Activated CD8-positive, alpha-beta T cell treated with anti-CD3 and anti-CD28 coated beads for 36 hours (primary cell): ENCODE measurements at regions not wholly inside any gene's neighbourhood (a gene's known extent, or its start where the extent isn't known, plus 50 kb on each side); places are given as distances from the start of the nearest gene placed in this dataset.

Source experiments
- ATAC-seq: fragments of 200-7000 bp; cut with Tn5 transposase; one replicate; pipeline ENCODE4 v1.10.0; 2021; ENCODE audit warnings: mild to moderate bottlenecking, moderate library complexity
- CTCF ChIA-PET: fragments of 350-600 bp; sonication (Branson Sonifier 250); formaldehyde crosslinking; loops from one replicate; lab custom pipeline; 2021; ENCODE audit warnings: antibody characterized with exemption; lab: Charles Lee
- POLR2A ChIA-PET: fragments of 350-600 bp; sonication (Branson Sonifier 250); formaldehyde crosslinking; loops from one replicate; lab custom pipeline; 2021; ENCODE audit warnings: antibody characterized with exemption; lab: Charles Lee
- DNase-seq: peaks from one replicate; pipeline ENCODE4 v3.0.0-alpha.2; 2020
- H3K27ac Mint-ChIP-seq: one replicate; pipeline ENCODE4 v1.8.0; 2021; ENCODE audit warnings: mild to moderate bottlenecking, mixed read lengths
- H3K27me3 Mint-ChIP-seq: one replicate; pipeline ENCODE4 v1.8.0; 2021; ENCODE audit warnings: mixed read lengths
- H3K36me3 Mint-ChIP-seq: one replicate; pipeline ENCODE4 v1.8.0; 2021; ENCODE audit warnings: low read depth, mixed read lengths
- H3K4me1 Mint-ChIP-seq: one replicate; pipeline ENCODE4 v1.8.0; 2021; ENCODE audit warnings: low read depth, mixed read lengths
- H3K4me3 Mint-ChIP-seq: one replicate; pipeline ENCODE4 v1.8.0; 2021; ENCODE audit warnings: mild to moderate bottlenecking, moderate library complexity, mixed read lengths
- H3K9me3 Mint-ChIP-seq: one replicate; pipeline ENCODE4 v1.8.0; 2021; ENCODE audit warnings: mixed read lengths
- CTCF ChIP-seq: fragments of 200-600 bp; IDR thresholded peaks from one replicate; pipeline ENCODE4 v1.8.0; 2022; ENCODE audit warnings: antibody characterized with exemption, mild to moderate bottlenecking
- intact Hi-C: fragments of 100-400 bp; cut with micrococcal nuclease; formaldehyde crosslinking; loops from one replicate; pipeline ENCODE4 v1.10.0; 2022

- H3K36me3 Mint-ChIP-seq, result no peaks in the 10 kb centered on the region
- H3K27me3 Mint-ChIP-seq, result peaks cover 29% of the 10 kb centered on the region
- TF ChIP-seq CTCF, result no peak
- POLR2A ChIA-PET, result no interaction called here
- DNase-seq, result no peak
- ATAC-seq, result no peak
- intact Hi-C loops, result no loop called here
- H3K4me3 Mint-ChIP-seq, result no peak overlapping the region
- peaks cover 3% of the 10 kb centered on the region for H3K9me3 Mint-ChIP-seq
- H3K27ac Mint-ChIP-seq, result no peak overlapping the region
- no peaks in the 10 kb centered on the region for H3K4me1 Mint-ChIP-seq
- CTCF ChIA-PET, result no interaction called here
Measured at GRCh38 chr6:767755-768512, 75.0 kb upstream of the EXOC2 start.

- H3K4me3 Mint-ChIP-seq, result no peak overlapping the region
- peaks cover 3% of the 10 kb centered on the region for H3K9me3 Mint-ChIP-seq
- no peak overlapping the region for H3K27ac Mint-ChIP-seq
- H3K36me3 Mint-ChIP-seq, result no peaks in the 10 kb centered on the region
- ATAC-seq, result no peak
- ChIA-PET POLR2A (no interaction called here), CTCF (interaction anchor here (0.8 to 1.9 kb wide), 2 partner anchors 45 to 597 kb away, joined by 3 to 7 read pairs; no protein-coding TSS in a partner anchor)
- H3K27me3 Mint-ChIP-seq, result peaks cover 29% of the 10 kb centered on the region
- intact Hi-C loops, result no loop called here
- DNase-seq, result no peak
- TF ChIP-seq CTCF, result no peak
- no peaks in the 10 kb centered on the region for H3K4me1 Mint-ChIP-seq
Measured at GRCh38 chr6:766625-767024, 73.7 kb upstream of the EXOC2 start.

- intact Hi-C loops, result no loop called here
- no peak for TF ChIP-seq CTCF
- DNase-seq (no peak), ATAC-seq (no peak)
- Mint-ChIP-seq H3K27ac (no peak overlapping the region), H3K4me1 (no peaks in the 10 kb centered on the region), H3K4me3 (no peak overlapping the region), H3K9me3 (no peaks in the 10 kb centered on the region), H3K27me3 (peaks cover 14% of the 10 kb centered on the region), H3K36me3 (no peaks in the 10 kb centered on the region)
- ChIA-PET CTCF (no interaction called here), POLR2A (no interaction called here)
Measured at GRCh38 chr6:761997-762396, 69.1 kb upstream of the EXOC2 start.

GRCh38 chr6:760982-761955 is 68.3 kb upstream of the EXOC2 start:
- no peak for TF ChIP-seq CTCF
- no peaks in the 10 kb centered on the region for H3K36me3 Mint-ChIP-seq
- POLR2A ChIA-PET, result interaction anchor here (0.6 kb wide), 1 partner anchor 1146 kb away, joined by 3 read pairs; no protein-coding TSS in a partner anchor
- peaks cover 11% of the 10 kb centered on the region for H3K27me3 Mint-ChIP-seq
- intact Hi-C loops, result no loop called here
- no peak overlapping the region for H3K4me3 Mint-ChIP-seq
- no peaks in the 10 kb centered on the region for H3K4me1 Mint-ChIP-seq
- no peaks in the 10 kb centered on the region for H3K9me3 Mint-ChIP-seq
- ATAC-seq, result no peak
- no peak overlapping the region for H3K27ac Mint-ChIP-seq
- no peak for DNase-seq
- CTCF ChIA-PET, result no interaction called here

GRCh38 chr6:759729-760128 is 66.8 kb upstream of the EXOC2 start:
- no peak for TF ChIP-seq CTCF
- H3K27me3 Mint-ChIP-seq, result peaks cover 7% of the 10 kb centered on the region
- H3K36me3 Mint-ChIP-seq, result no peaks in the 10 kb centered on the region
- H3K4me3 Mint-ChIP-seq, result no peak overlapping the region
- intact Hi-C loops, result no loop called here
- no peak overlapping the region for H3K27ac Mint-ChIP-seq
- CTCF ChIA-PET, result no interaction called here
- no peaks in the 10 kb centered on the region for H3K4me1 Mint-ChIP-seq
- POLR2A ChIA-PET, result no interaction called here
- DNase-seq, result no peak
- no peak for ATAC-seq
- no peaks in the 10 kb centered on the region for H3K9me3 Mint-ChIP-seq
